IMR-90 (cell line): ENCODE measurements at regions not wholly inside any gene's neighbourhood (a gene's known extent, or its start where the extent isn't known, plus 50 kb on each side); places are given as distances from the start of the nearest gene placed in this dataset.

Source experiments
- ATAC-seq: fragments of 200-7000 bp; cut with Tn5 transposase; 2 replicates; pipeline ENCODE4 v1.9.1; 2020; ENCODE audit warnings: low read depth, mild to moderate bottlenecking, moderate library complexity
- BruUV-seq: library from RNA; stranded (reverse); fragments of 400-500 nt; replicated peaks from 2 replicates; lab custom pipeline; 2021; lab: Mats Ljungman, UMichigan
- CTCF ChIA-PET: fragments of 300-600 bp; formaldehyde crosslinking; extraction: SDS; loops from one replicate; lab custom pipeline; 2021; ENCODE audit warnings: antibody characterized with exemption; lab: Yijun Ruan, JAX
- POLR2A ChIA-PET: fragments of 300-600 bp; sonication (Branson Sonifier 250); formaldehyde crosslinking; loops from one replicate; lab custom pipeline; 2022; ENCODE audit warnings: antibody characterized with exemption; ENCODE audit not compliant: unreplicated experiment; lab: Charles Lee
- DNase-seq: peaks from one replicate; pipeline ENCODE4 v3.0.0; 2013
- H2AFZ ChIP-seq: replicated peaks from 2 replicates; pipeline ENCODE3; 2013; ENCODE audit warnings: low read length, mild to moderate bottlenecking; ENCODE audit not compliant: poor library complexity
- H2AK5ac ChIP-seq: 2 replicates; pipeline ENCODE4 v1.6.1; 2013; ENCODE audit warnings: low read depth, low read length, inconsistent platforms
- H2AK9ac ChIP-seq: replicated peaks from 2 replicates; pipeline ENCODE3; 2013; ENCODE audit warnings: mild to moderate bottlenecking, low read depth, low read length, moderate library complexity; ENCODE audit not compliant: poor library complexity
- H2BK120ac ChIP-seq: 2 replicates; pipeline ENCODE4 v1.6.1; 2013; ENCODE audit warnings: low read depth, low read length, inconsistent platforms
- H2BK15ac ChIP-seq: 3 replicates; pipeline ENCODE4 v1.6.1; 2013; ENCODE audit warnings: low read depth, low read length, inconsistent platforms
- H2BK20ac ChIP-seq: 2 replicates; pipeline ENCODE4 v1.6.1; 2013; ENCODE audit warnings: low read depth, mild to moderate bottlenecking, inconsistent platforms, low read length, moderate library complexity
- H2BK5ac ChIP-seq: 2 replicates; pipeline ENCODE4 v1.6.1; 2013; ENCODE audit warnings: mild to moderate bottlenecking, low read depth, low read length, inconsistent platforms; ENCODE audit not compliant: poor library complexity, severe bottlenecking
- H3K14ac ChIP-seq: replicated peaks from 2 replicates; pipeline ENCODE4 v1.6.1; 2013; ENCODE audit warnings: low read depth, low read length, inconsistent platforms
- H3K18ac ChIP-seq: 2 replicates; pipeline ENCODE4 v1.6.1; 2013; ENCODE audit warnings: low read depth, low read length, control low read depth
- H3K23ac ChIP-seq: 2 replicates; pipeline ENCODE4 v1.6.1; 2013; ENCODE audit warnings: low read depth, low read length, inconsistent platforms
- H3K27ac ChIP-seq: 2 replicates; pipeline ENCODE4 v1.5.1; 2013; ENCODE audit warnings: mild to moderate bottlenecking, control low read depth, low read length; ENCODE audit not compliant: insufficient read depth
- H3K27me3 ChIP-seq: 2 replicates; pipeline ENCODE4 v1.6.1; 2013; ENCODE audit warnings: low read length; ENCODE audit not compliant: control insufficient read depth, insufficient read depth
- H3K36me3 ChIP-seq: 2 replicates; pipeline ENCODE4 v1.6.1; 2013; ENCODE audit warnings: low read length, mixed read lengths; ENCODE audit not compliant: control insufficient read depth, insufficient read depth
- H3K4ac ChIP-seq: 2 replicates; pipeline ENCODE4 v1.6.1; 2013; ENCODE audit warnings: low read depth, low read length, inconsistent platforms
- H3K4me1 ChIP-seq: 2 replicates; pipeline ENCODE4 v1.6.1; 2013; ENCODE audit warnings: low read length, mixed read lengths; ENCODE audit not compliant: control insufficient read depth, insufficient read depth
- H3K4me2 ChIP-seq: 2 replicates; pipeline ENCODE4 v1.6.1; 2013; ENCODE audit warnings: low read depth, mild to moderate bottlenecking, control low read depth, low read length, moderate library complexity
- H3K4me3 ChIP-seq: 2 replicates; pipeline ENCODE4 v1.5.1; 2013; ENCODE audit warnings: low read depth, mild to moderate bottlenecking, control low read depth, low read length, moderate library complexity; ENCODE audit not compliant: insufficient read depth
- H3K56ac ChIP-seq: 2 replicates; pipeline ENCODE4 v1.6.1; 2013; ENCODE audit warnings: low read length, inconsistent platforms; ENCODE audit not compliant: insufficient read depth; ENCODE audit errors: extremely low read depth
- H3K79me1 ChIP-seq, 2 experiments: 2 replicates each; pipeline ENCODE4 v1.6.1; 2013; ENCODE audit warnings: low read length in 2 of 2, inconsistent platforms in 1 of 2, low read depth in 1 of 2
- H3K9ac ChIP-seq: 2 replicates; pipeline ENCODE4 v1.6.1; 2013; ENCODE audit warnings: low read depth, low read length, control low read depth
- H3K9me1 ChIP-seq: 2 replicates; pipeline ENCODE4 v1.6.1; 2013; ENCODE audit warnings: low read length, inconsistent platforms; ENCODE audit not compliant: insufficient read depth
- H3K9me3 ChIP-seq: 2 replicates; pipeline ENCODE4 v1.6.1; 2013; ENCODE audit warnings: low read length; ENCODE audit not compliant: control insufficient read depth, insufficient read depth
- H4K20me1 ChIP-seq: 2 replicates; pipeline ENCODE4 v1.6.1; 2013; ENCODE audit warnings: low read length, inconsistent platforms; ENCODE audit not compliant: insufficient read depth
- H4K5ac ChIP-seq: 2 replicates; pipeline ENCODE4 v1.6.1; 2013; ENCODE audit warnings: mild to moderate bottlenecking, low read depth, low read length, control low read depth
- H4K8ac ChIP-seq, 2 experiments: 2 replicates each; pipeline ENCODE4 v1.6.1; 2013; ENCODE audit warnings: low read depth in 2 of 2, low read length in 2 of 2, control low read depth in 1 of 2, inconsistent platforms in 1 of 2
- H4K91ac ChIP-seq: 2 replicates; pipeline ENCODE4 v1.6.1; 2013; ENCODE audit warnings: low read depth, low read length, inconsistent platforms; ENCODE audit not compliant: insufficient read depth
- RFX5 ChIP-seq: IDR thresholded peaks from 2 replicates; pipeline ENCODE4 v1.8.0; 2012; ENCODE audit warnings: low read depth, mild to moderate bottlenecking, low read length, moderate library complexity
- WGBS, 2 experiments: methylation state at CpG; one replicate each; pipeline versions ENCODE4 v1.1.5 to v1.1.7; 2013; ENCODE audit warnings: missing lambda C conversion rate in 2 of 2; ENCODE audit not compliant: insufficient read length in 1 of 2; ENCODE audit errors: extremely low coverage in 2 of 2; 5-methylcytosine and 5-hydroxymethylcytosine counted together
- dilution Hi-C: fragments of 300-500 bp; cut with HindIII; formaldehyde crosslinking; loops from one replicate; pipeline ENCODE4 v1.14.3; 2018; ENCODE audit warnings: low sequenced_read_pairs; ENCODE audit not compliant: unreplicated experiment
- in situ Hi-C: fragments of 300-500 bp; cut with MboI; formaldehyde crosslinking; loops from 3 replicates; pipeline ENCODE4 v1.14.3; 2019; ENCODE audit warnings: low sequenced_read_pairs, inconsistent platforms, mixed read lengths
- intact Hi-C: fragments of 100-400 bp; cut with micrococcal nuclease; formaldehyde crosslinking; loops from 2 replicates; pipeline ENCODE4 v1.10.0; 2022

- POLR2A ChIA-PET = no interaction called here
- H3K27me3 ChIP-seq = no peaks in the 10 kb centered on the region
- intact Hi-C loops (no loop called here), in situ Hi-C loops (no loop called here), dilution Hi-C loops (no loop called here)
- TF ChIP-seq RFX5 = no peak
- H3K4me1 ChIP-seq = no peaks in the 10 kb centered on the region
- no peak overlapping the region for H3K4me2 ChIP-seq
- H3K79me1 ChIP-seq = no peaks in the 10 kb centered on the region
- no peaks in the 10 kb centered on the region for H3K9me3 ChIP-seq
- no peaks in the 10 kb centered on the region for H3K36me3 ChIP-seq
- no peak overlapping the region for H2BK5ac ChIP-seq
- CTCF ChIA-PET = no interaction called here
- no peak overlapping the region for H3K14ac ChIP-seq
- H4K91ac ChIP-seq = no peak overlapping the region
- no peak overlapping the region for H2BK120ac ChIP-seq
- H4K20me1 ChIP-seq = no peaks in the 10 kb centered on the region
- no TSS peak for BruUV-seq
- H3K9me1 ChIP-seq = no peaks in the 10 kb centered on the region
- H3K4me3 ChIP-seq = no peak overlapping the region
- no peak overlapping the region for H3K27ac ChIP-seq
- WGBS, 2 experiments = no CpG with 5 or more reads among the region's 1 CpG
- H2AK5ac ChIP-seq = no peak overlapping the region
- H4K8ac ChIP-seq = no peak overlapping the region
- H3K18ac ChIP-seq = no peak overlapping the region
- no peak overlapping the region for H4K5ac ChIP-seq
- ATAC-seq (no peak), DNase-seq (no peak)
- H3K23ac ChIP-seq = no peak overlapping the region
- H2BK15ac ChIP-seq = no peak overlapping the region
- H2AFZ ChIP-seq = no peak overlapping the region
- H3K4ac ChIP-seq = no peak overlapping the region
- no peak overlapping the region for H2AK9ac ChIP-seq
- no peak overlapping the region for H3K9ac ChIP-seq
- no peak overlapping the region for H3K56ac ChIP-seq
- no peak overlapping the region for H2BK20ac ChIP-seq
These were observed 77.0 kb upstream of the ARMCX2 start for GRCh38 chrX:101736651-101737050.
